ENCODE measurements at regions not wholly inside any gene's neighbourhood (a gene's known extent, or its start where the extent isn't known, plus 50 kb on each side); places are given as distances from the start of the nearest gene placed in this dataset.

- H3K79me2 ChIP-seq (ENCODE audit: control insufficient read depth, insufficient read depth, low read length), result no peaks in the 10 kb centered on the region
- dilution Hi-C loops (cut with MboI; ENCODE audit: extremely low pct_ligation_motif_present, low sequenced_read_pairs) (no loop called here), intact Hi-C loops (cut with micrococcal nuclease) (no loop called here)
- TF ChIP-seq EZH2 (IDR thresholded peaks at IDR 0.05; ENCODE audit: borderline replicate concordance, low read depth, low read length, severe bottlenecking) (no peak), POLR2A (IDR thresholded peaks at IDR 0.05; ENCODE audit: low read depth, low read length) (no peak), GATA2 (IDR thresholded peaks at IDR 0.05; ENCODE audit: insufficient read depth, insufficient read length, low read depth, low read length) (no peak), CTCF (IDR thresholded peaks at IDR 0.05; ENCODE audit: extremely low read depth in 1 of 2, insufficient read depth in 1 of 2, low read depth in 1 of 2, low read length in 2 of 2) (no peak), FOS (IDR thresholded peaks at IDR 0.05; ENCODE audit: borderline replicate concordance, insufficient read depth, low read length) (no peak), POLR2AphosphoS5 (IDR thresholded peaks at IDR 0.05; ENCODE audit: insufficient read depth, low read depth, low read length) (no peak), MAX (IDR thresholded peaks at IDR 0.05; ENCODE audit: insufficient read depth, insufficient read length) (no peak), JUN (IDR thresholded peaks at IDR 0.05; ENCODE audit: borderline replicate concordance, insufficient read depth, insufficient read length, low read depth) (no peak), MYC (IDR thresholded peaks at IDR 0.05; ENCODE audit: low read depth, low read length) (no peak)
- no peaks in the 10 kb centered on the region for H3K36me3 ChIP-seq (ENCODE audit: control insufficient read depth in 2 of 2, extremely low read depth in 1 of 2, insufficient read depth in 2 of 2, low read length in 2 of 2)
- FAIRE-seq (no peak), DNase-seq (ENCODE audit: low read depth, low spot score) (no peak)
- H3K4me2 ChIP-seq (ENCODE audit: insufficient read depth, low read length), result no peak overlapping the region
- no TSS peak for BruUV-seq (replicated peaks)
- ChIA-PET CTCF (no interaction called here), POLR2A (no interaction called here)
- H3K27me3 ChIP-seq (ENCODE audit: control insufficient read depth in 2 of 2, insufficient read depth in 2 of 2, low read length in 2 of 2), result no peaks in the 10 kb centered on the region
- no peaks in the 10 kb centered on the region for H3K4me1 ChIP-seq (ENCODE audit: control insufficient read depth, extremely low read depth, insufficient read depth, low read length)
- H3K9ac ChIP-seq (replicated peaks; ENCODE audit: extremely low read depth, insufficient read depth, low read length), result no peak overlapping the region
- no peaks in the 10 kb centered on the region for H3K9me1 ChIP-seq (replicated peaks; ENCODE audit: control insufficient read depth, extremely low read depth, insufficient read depth, low read length)
- H4K20me1 ChIP-seq (replicated peaks; ENCODE audit: control insufficient read depth, extremely low read depth, insufficient read depth, low read length), result no peaks in the 10 kb centered on the region
- no peaks in the 10 kb centered on the region for H3K9me3 ChIP-seq (replicated peaks; ENCODE audit: control insufficient read depth, insufficient read depth, low read length)
- H3K4me3 ChIP-seq (replicated peaks in 1 of 3; ENCODE audit: insufficient read depth in 1 of 3, low read depth in 1 of 3, low read length in 3 of 3), result no peak overlapping the region
- H3K27ac ChIP-seq (ENCODE audit: insufficient read depth, low read depth, low read length), result no peak overlapping the region
- no peak overlapping the region for H2AFZ ChIP-seq (ENCODE audit: low read depth, low read length)
Measured at GRCh38 chr3:5270666-5271371, 83.3 kb downstream of the EDEM1 start.

Data from endothelial cell of umbilical vein (primary cell).